ENCODE measurements at regions not wholly inside any gene's neighbourhood (a gene's known extent, or its start where the extent isn't known, plus 50 kb on each side); places are given as distances from the start of the nearest gene placed in this dataset.

DNA sequence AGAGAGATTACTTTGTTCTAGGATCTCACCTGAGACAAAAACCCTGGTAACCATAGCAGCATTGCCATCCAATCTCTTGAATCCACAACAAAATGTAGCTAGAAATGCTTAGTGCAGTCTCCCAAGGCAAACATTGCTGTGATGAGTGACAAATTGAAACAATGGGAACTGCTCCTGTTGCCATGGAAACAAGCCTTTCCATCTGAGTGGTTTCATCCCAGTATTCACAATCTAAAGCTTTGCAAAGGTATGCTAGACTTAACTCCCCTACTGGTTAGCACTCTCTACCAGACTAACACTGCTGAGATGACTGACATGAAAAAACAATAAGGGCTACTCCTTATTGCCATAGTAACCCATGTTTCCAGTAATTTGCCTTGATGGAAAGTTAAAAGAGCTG, 172.6 kb upstream of the CNTN3 start (continued):
- TF ChIP-seq FOXM1 (IDR thresholded peaks at IDR 0.05; ENCODE audit: low read depth) (no peak), JUND (IDR thresholded peaks at IDR 0.05) (no peak), GABPA (IDR thresholded peaks at IDR 0.05; ENCODE audit: low read depth) (no peak)

DNA sequence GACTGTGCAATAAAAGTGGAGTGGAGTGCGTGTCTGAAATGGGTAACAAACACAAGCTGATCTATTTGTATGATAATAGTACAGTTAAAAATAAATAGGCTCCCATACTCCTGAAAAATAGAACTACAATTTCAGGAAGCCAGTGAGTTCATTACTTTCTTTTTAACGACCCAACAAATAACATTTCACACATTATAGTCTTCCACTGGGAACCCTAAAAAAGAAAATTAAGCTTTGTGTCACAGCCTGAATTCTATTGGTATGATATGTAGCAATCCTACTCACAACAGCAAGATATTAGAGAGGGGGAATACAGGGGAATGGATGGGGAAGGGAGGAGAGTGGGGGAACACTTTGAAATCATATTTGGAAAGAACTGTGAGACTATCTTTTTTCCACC, 156.9 kb upstream of the CNTN3 start:
- CTCF ChIA-PET = no interaction called here
- no peaks in the 10 kb centered on the region for H4K20me1 ChIP-seq (ENCODE audit: insufficient read depth)
- no peak for TF ChIP-seq JUND (IDR thresholded peaks at IDR 0.05)
- TF ChIP-seq MXI1 (IDR thresholded peaks at IDR 0.05; ENCODE audit: low read depth, low read length) = no peak
- TF ChIP-seq, protein P1, sequence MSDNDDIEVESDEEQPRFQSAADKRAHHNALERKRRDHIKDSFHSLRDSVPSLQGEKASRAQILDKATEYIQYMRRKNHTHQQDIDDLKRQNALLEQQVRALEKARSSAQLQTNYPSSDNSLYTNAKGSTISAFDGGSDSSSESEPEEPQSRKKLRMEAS (IDR thresholded peaks at IDR 0.05; ENCODE audit: low read depth) = no peak
- TF ChIP-seq, protein P2, sequence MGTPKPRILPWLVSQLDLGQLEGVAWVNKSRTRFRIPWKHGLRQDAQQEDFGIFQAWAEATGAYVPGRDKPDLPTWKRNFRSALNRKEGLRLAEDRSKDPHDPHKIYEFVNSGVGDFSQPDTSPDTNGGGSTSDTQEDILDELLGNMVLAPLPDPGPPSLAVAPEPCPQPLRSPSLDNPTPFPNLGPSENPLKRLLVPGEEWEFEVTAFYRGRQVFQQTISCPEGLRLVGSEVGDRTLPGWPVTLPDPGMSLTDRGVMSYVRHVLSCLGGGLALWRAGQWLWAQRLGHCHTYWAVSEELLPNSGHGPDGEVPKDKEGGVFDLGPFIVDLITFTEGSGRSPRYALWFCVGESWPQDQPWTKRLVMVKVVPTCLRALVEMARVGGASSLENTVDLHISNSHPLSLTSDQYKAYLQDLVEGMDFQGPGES (IDR thresholded peaks at IDR 0.05; ENCODE audit: low read depth, low read length) = no peak
- TF ChIP-seq, protein P3, sequence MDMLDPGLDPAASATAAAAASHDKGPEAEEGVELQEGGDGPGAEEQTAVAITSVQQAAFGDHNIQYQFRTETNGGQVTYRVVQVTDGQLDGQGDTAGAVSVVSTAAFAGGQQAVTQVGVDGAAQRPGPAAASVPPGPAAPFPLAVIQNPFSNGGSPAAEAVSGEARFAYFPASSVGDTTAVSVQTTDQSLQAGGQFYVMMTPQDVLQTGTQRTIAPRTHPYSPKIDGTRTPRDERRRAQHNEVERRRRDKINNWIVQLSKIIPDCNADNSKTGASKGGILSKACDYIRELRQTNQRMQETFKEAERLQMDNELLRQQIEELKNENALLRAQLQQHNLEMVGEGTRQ (IDR thresholded peaks at IDR 0.05; ENCODE audit: borderline replicate concordance, low read depth, low read length) = no peak
- no peak for TF ChIP-seq TAF1 (IDR thresholded peaks at IDR 0.05; ENCODE audit: borderline replicate concordance, low read depth, low read length)
- TF ChIP-seq, protein P4, sequence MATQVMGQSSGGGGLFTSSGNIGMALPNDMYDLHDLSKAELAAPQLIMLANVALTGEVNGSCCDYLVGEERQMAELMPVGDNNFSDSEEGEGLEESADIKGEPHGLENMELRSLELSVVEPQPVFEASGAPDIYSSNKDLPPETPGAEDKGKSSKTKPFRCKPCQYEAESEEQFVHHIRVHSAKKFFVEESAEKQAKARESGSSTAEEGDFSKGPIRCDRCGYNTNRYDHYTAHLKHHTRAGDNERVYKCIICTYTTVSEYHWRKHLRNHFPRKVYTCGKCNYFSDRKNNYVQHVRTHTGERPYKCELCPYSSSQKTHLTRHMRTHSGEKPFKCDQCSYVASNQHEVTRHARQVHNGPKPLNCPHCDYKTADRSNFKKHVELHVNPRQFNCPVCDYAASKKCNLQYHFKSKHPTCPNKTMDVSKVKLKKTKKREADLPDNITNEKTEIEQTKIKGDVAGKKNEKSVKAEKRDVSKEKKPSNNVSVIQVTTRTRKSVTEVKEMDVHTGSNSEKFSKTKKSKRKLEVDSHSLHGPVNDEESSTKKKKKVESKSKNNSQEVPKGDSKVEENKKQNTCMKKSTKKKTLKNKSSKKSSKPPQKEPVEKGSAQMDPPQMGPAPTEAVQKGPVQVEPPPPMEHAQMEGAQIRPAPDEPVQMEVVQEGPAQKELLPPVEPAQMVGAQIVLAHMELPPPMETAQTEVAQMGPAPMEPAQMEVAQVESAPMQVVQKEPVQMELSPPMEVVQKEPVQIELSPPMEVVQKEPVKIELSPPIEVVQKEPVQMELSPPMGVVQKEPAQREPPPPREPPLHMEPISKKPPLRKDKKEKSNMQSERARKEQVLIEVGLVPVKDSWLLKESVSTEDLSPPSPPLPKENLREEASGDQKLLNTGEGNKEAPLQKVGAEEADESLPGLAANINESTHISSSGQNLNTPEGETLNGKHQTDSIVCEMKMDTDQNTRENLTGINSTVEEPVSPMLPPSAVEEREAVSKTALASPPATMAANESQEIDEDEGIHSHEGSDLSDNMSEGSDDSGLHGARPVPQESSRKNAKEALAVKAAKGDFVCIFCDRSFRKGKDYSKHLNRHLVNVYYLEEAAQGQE (IDR thresholded peaks at IDR 0.05; ENCODE audit: low read depth, low read length) = no peak
- no peak for TF ChIP-seq FOXJ3 (CRISPR knock-in tag; IDR thresholded peaks at IDR 0.05)
- H3K4me1 ChIP-seq (ENCODE audit: control insufficient read depth in 1 of 2, insufficient read depth in 2 of 2, low read depth in 1 of 2, low read length in 1 of 2) = no peaks in the 10 kb centered on the region
- POLR2A ChIA-PET = no interaction called here
- H3K9me2 ChIP-seq = no peaks in the 10 kb centered on the region
- no peaks in the 10 kb centered on the region for H3K36me3 ChIP-seq (replicated peaks in 1 of 2; ENCODE audit: control insufficient read depth in 1 of 2, insufficient read depth in 2 of 2, low read length in 1 of 2)
- H3K27me3 ChIP-seq (ENCODE audit: insufficient read depth) = no peaks in the 10 kb centered on the region
- no peak overlapping the region for H3K4me2 ChIP-seq
- DNase-seq = no peak
- H3F3A ChIP-seq (replicated peaks; ENCODE audit: insufficient read depth) = no peaks in the 10 kb centered on the region
- no peaks in the 10 kb centered on the region for H3K79me2 ChIP-seq (ENCODE audit: insufficient read depth)
- no peak overlapping the region for H2AFZ ChIP-seq (ENCODE audit: low read depth)
- H3K9ac ChIP-seq = no peak overlapping the region
- H3K27ac ChIP-seq (ENCODE audit: low read depth in 2 of 2, low read length in 1 of 2) = no peak overlapping the region
- 39% methylated on average over 2 of the region's 2 CpGs for WGBS (ENCODE audit: low lambda C conversion rate)
- H3K4me3 ChIP-seq (ENCODE audit: low read depth in 2 of 2, low read length in 1 of 2) = no peak overlapping the region
- H3K9me3 ChIP-seq = no peaks in the 10 kb centered on the region

Measured in SK-N-SH (cell line).